ENCODE measurements at regions not wholly inside any gene's neighbourhood (a gene's known extent, or its start where the extent isn't known, plus 50 kb on each side); places are given as distances from the start of the nearest gene placed in this dataset.

- no peak overlapping the region for H2BK5ac ChIP-seq (ENCODE audit: insufficient read length, low read length)
- H2BK12ac ChIP-seq (ENCODE audit: insufficient read length, low read depth, low read length) = no peak overlapping the region
- no peak overlapping the region for H2BK15ac ChIP-seq (ENCODE audit: low read depth, low read length)
- H3K9me3 Mint-ChIP-seq = no peaks in the 10 kb centered on the region
- no peak overlapping the region for H3K56ac ChIP-seq (ENCODE audit: insufficient read length, low read depth, low read length)
- H3K27ac Mint-ChIP-seq = no peak overlapping the region
- no peaks in the 10 kb centered on the region; the same call in 1 of the 2 replicates for H3K4me1 ChIP-seq (ENCODE audit: insufficient read depth, low read length)
- H3K23ac ChIP-seq (ENCODE audit: insufficient read length, low read depth, low read length) = no peak overlapping the region
- H3K4me1 Mint-ChIP-seq = peaks cover 8 to 13% of the 10 kb centered on the region in 2 experiments
- no peak overlapping the region for H3K4ac ChIP-seq (ENCODE audit: low read depth, low read length)
- H3K23me2 ChIP-seq (ENCODE audit: insufficient read length, low read depth, low read length, poor library complexity, severe bottlenecking) = peaks cover 4% of the 10 kb centered on the region
- no peaks in the 10 kb centered on the region for H3K79me1 ChIP-seq (ENCODE audit: insufficient read depth, low read depth, low read length, poor library complexity, severe bottlenecking)
- no peak overlapping the region for H3K4me2 ChIP-seq (ENCODE audit: insufficient read depth, insufficient read length, low read length)
- no peaks in the 10 kb centered on the region for H3K9me3 ChIP-seq (ENCODE audit: control insufficient read depth, low read depth, low read length)
- whole genome bisulfite sequencing (ENCODE audit: extremely low coverage, insufficient read length, low lambda C conversion rate) = no CpG with 5 or more reads among the region's 4 CpGs
- TF ChIP-seq CTCF (conservative IDR thresholded peaks at IDR 0.05) = no peak
- H3K14ac ChIP-seq (ENCODE audit: insufficient read depth, low read length) = no peak overlapping the region
- no peak overlapping the region for H3K4me3 Mint-ChIP-seq
- no peaks in the 10 kb centered on the region for H3K79me2 ChIP-seq (ENCODE audit: insufficient read depth, low read length)
- no peak overlapping the region for H2AK5ac ChIP-seq (ENCODE audit: insufficient read length, low read length)
- no peak overlapping the region for H4K8ac ChIP-seq (replicated peaks; ENCODE audit: insufficient read length, low read depth, low read length)
- no peak overlapping the region for H3K18ac ChIP-seq (ENCODE audit: insufficient read length, low read depth, low read length)
- H2BK120ac ChIP-seq (ENCODE audit: low read depth, low read length, poor library complexity, severe bottlenecking) = no peak overlapping the region
- no peak overlapping the region for H4K91ac ChIP-seq (ENCODE audit: insufficient read length, low read depth, low read length)
- H3K27ac ChIP-seq (ENCODE audit: insufficient read length, low read depth, low read length) = no peak overlapping the region
- peaks cover 3% of the 10 kb centered on the region; the same call in 1 of the 2 replicates for H3K27me3 Mint-ChIP-seq (ENCODE audit: low read depth)
- H2AFZ ChIP-seq (ENCODE audit: low read length) = no peak overlapping the region
- H4K20me1 ChIP-seq (ENCODE audit: control insufficient read depth, insufficient read depth, insufficient read length) = no peaks in the 10 kb centered on the region
- H3T11ph ChIP-seq (ENCODE audit: low read length) = no peak overlapping the region
- H4K5ac ChIP-seq (ENCODE audit: insufficient read length, low read depth, low read length) = no peak overlapping the region
- H3K9ac ChIP-seq (ENCODE audit: extremely low read depth, insufficient read length, low read length) = no peak overlapping the region
- H3K36me3 Mint-ChIP-seq (ENCODE audit: insufficient read depth in 1 of 3, low read depth in 3 of 3) = no peaks in the 10 kb centered on the region; a peak in 1 of 7 replicates
- H2BK20ac ChIP-seq (ENCODE audit: low read depth, low read length, poor library complexity, severe bottlenecking) = no peak overlapping the region
- H3K27me3 ChIP-seq (ENCODE audit: insufficient read depth, low read length) = no peaks in the 10 kb centered on the region
- DNase-seq = no peak
These were observed 123.2 kb upstream of the PRSS16 start for GRCh38 chr6:27124252-27124657.
